Lower leg skin (tissue), 3 donors: ENCODE measurements at regions not wholly inside any gene's neighbourhood (a gene's known extent, or its start where the extent isn't known, plus 50 kb on each side); places are given as distances from the start of the nearest gene placed in this dataset.

Experiments used
- CTCF ChIP-seq, 3 donors: fragments of 450-650 bp; IDR thresholded peaks; one replicate each; pipeline ENCODE4 v1.5.1; 2016; ENCODE audit warnings: antibody characterized with exemption in 3 of 3, mild to moderate bottlenecking in 3 of 3, moderate library complexity in 2 of 3
- POLR2A ChIP-seq, 2 donors: fragments of 450-650 bp; IDR thresholded peaks; one replicate each; pipeline ENCODE4 v1.6.1; 2016 to 2017; ENCODE audit warnings: antibody characterized with exemption in 2 of 2, mild to moderate bottlenecking in 1 of 2, moderate library complexity in 1 of 2

GRCh38 chr13:64778002-64778401, 2452.1 kb downstream of the PCDH9 start:
- no peak for TF ChIP-seq CTCF (IDR thresholded peaks at IDR 0.05)
- no peak for TF ChIP-seq POLR2A (IDR thresholded peaks at IDR 0.05)
